Trophoblast cell (in vitro differentiated cells and primary cell): ENCODE measurements at regions not wholly inside any gene's neighbourhood (a gene's known extent, or its start where the extent isn't known, plus 50 kb on each side); places are given as distances from the start of the nearest gene placed in this dataset.

Experiments
- DNase-seq, 2 donors: peaks; one replicate each; pipeline ENCODE4 v3.0.0-alpha.2; 2016
- H2AFZ ChIP-seq: 2 replicates; pipeline ENCODE4 v1.6.1; 2013; ENCODE audit warnings: low read length, moderate library complexity, mild to moderate bottlenecking; ENCODE audit not compliant: insufficient read depth, poor library complexity
- H2AK5ac ChIP-seq: 2 replicates; pipeline ENCODE4 v1.6.1; 2013; ENCODE audit warnings: mild to moderate bottlenecking, low read length
- H2BK120ac ChIP-seq: 2 replicates; pipeline ENCODE4 v1.6.1; 2013; ENCODE audit warnings: low read length, mild to moderate bottlenecking, moderate library complexity; ENCODE audit not compliant: insufficient read depth, poor library complexity
- H2BK12ac ChIP-seq: 2 replicates; pipeline ENCODE4 v1.6.1; 2013; ENCODE audit warnings: mild to moderate bottlenecking, low read length, moderate library complexity
- H2BK5ac ChIP-seq: 2 replicates; pipeline ENCODE4 v1.6.1; 2013; ENCODE audit warnings: low read length, low read depth, moderate library complexity, mild to moderate bottlenecking; ENCODE audit not compliant: poor library complexity
- H3K14ac ChIP-seq: 2 replicates; pipeline ENCODE4 v1.6.1; 2013; ENCODE audit warnings: mild to moderate bottlenecking, low read length
- H3K18ac ChIP-seq: 2 replicates; pipeline ENCODE4 v1.6.1; 2013; ENCODE audit warnings: mild to moderate bottlenecking, low read length
- H3K23ac ChIP-seq: 2 replicates; pipeline ENCODE4 v1.6.1; 2013; ENCODE audit warnings: low read length
- H3K27ac ChIP-seq: 2 replicates; pipeline ENCODE4 v1.5.1; 2013; ENCODE audit warnings: low read depth, mild to moderate bottlenecking, inconsistent platforms, low read length, moderate library complexity
- H3K27me3 ChIP-seq: 2 replicates; pipeline ENCODE4 v1.6.1; 2013; ENCODE audit warnings: inconsistent platforms, mild to moderate bottlenecking, low read length, moderate library complexity; ENCODE audit not compliant: insufficient read depth
- H3K36me3 ChIP-seq, 2 experiments: 1 replicate in 1 of 2; 2 replicates in 1 of 2; pipeline ENCODE4 v1.6.1; 2013; ENCODE audit warnings: low read length in 2 of 2, mild to moderate bottlenecking in 2 of 2, moderate library complexity in 1 of 2; ENCODE audit not compliant: insufficient read depth in 2 of 2, control insufficient read depth in 1 of 2
- H3K4ac ChIP-seq: 2 replicates; pipeline ENCODE4 v1.6.1; 2013; ENCODE audit warnings: low read depth, mild to moderate bottlenecking, low read length, moderate library complexity
- H3K4me1 ChIP-seq, 2 experiments: 1 replicate in 1 of 2; 2 replicates in 1 of 2; pipeline ENCODE4 v1.6.1; 2013; ENCODE audit warnings: low read length in 2 of 2, mild to moderate bottlenecking in 2 of 2, moderate library complexity in 1 of 2; ENCODE audit not compliant: insufficient read depth in 2 of 2, control insufficient read depth in 1 of 2
- H3K4me2 ChIP-seq: 2 replicates; pipeline ENCODE4 v1.6.1; 2013; ENCODE audit warnings: inconsistent platforms, mild to moderate bottlenecking, low read length, moderate library complexity
- H3K4me3 ChIP-seq: 2 replicates; pipeline ENCODE4 v1.5.1; 2013; ENCODE audit warnings: mild to moderate bottlenecking, low read depth, low read length, inconsistent platforms
- H3K79me1 ChIP-seq: one replicate; pipeline ENCODE4 v1.6.1; 2013; ENCODE audit warnings: low read length
- H3K79me2 ChIP-seq: 2 replicates; pipeline ENCODE4 v1.6.1; 2013; ENCODE audit warnings: low read length, mild to moderate bottlenecking; ENCODE audit not compliant: control insufficient read depth, insufficient read depth, poor library complexity
- H3K9ac ChIP-seq: 2 replicates; pipeline ENCODE4 v1.6.1; 2013; ENCODE audit warnings: mild to moderate bottlenecking, low read length
- H3K9me3 ChIP-seq: 2 replicates; pipeline ENCODE4 v1.6.1; 2013; ENCODE audit warnings: low read depth, mild to moderate bottlenecking, control low read depth, inconsistent platforms, low read length; ENCODE audit not compliant: insufficient read depth
- H4K12ac ChIP-seq: 2 replicates; pipeline ENCODE4 v1.6.1; 2013; ENCODE audit warnings: low read depth, mild to moderate bottlenecking, low read length, moderate library complexity
- H4K8ac ChIP-seq: 2 replicates; pipeline ENCODE4 v1.6.1; 2013; ENCODE audit warnings: low read depth, mild to moderate bottlenecking, low read length, moderate library complexity
- H4K91ac ChIP-seq: one replicate; pipeline ENCODE4 v1.6.1; 2013; ENCODE audit warnings: low read depth, mild to moderate bottlenecking, low read length, moderate library complexity
- WGBS: extraction: QIAGEN DNeasy Blood & Tissue Kit; methylation state at CpG from one replicate; pipeline ENCODE4 v1.1.7; 2013; ENCODE audit warnings: missing lambda C conversion rate; ENCODE audit not compliant: insufficient read length, insufficient coverage; ENCODE audit errors: extremely low coverage; 5-methylcytosine and 5-hydroxymethylcytosine counted together

DNA sequence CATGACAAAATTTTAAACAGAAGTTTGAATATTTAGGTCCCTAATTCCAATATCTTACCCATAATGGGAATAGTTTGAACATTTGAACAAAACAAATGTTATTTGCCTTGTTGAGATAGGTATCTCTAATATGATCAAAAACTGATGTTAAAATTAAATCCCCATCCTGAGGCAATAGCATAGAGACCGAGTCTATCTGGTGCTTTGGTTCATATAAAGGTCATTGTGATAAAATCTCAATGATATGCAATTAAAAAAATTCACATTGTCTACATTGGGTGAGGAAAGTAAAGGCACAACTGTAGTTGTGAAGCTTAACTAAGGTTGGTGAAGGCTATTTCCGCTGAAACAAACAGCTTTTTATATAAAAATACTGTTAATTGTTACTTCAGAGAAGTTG lies 318.3 kb downstream of the CAAP1 start:
- Histone ChIP-seq H3K27ac (no peak overlapping the region), H2BK120ac (no peak overlapping the region), H3K79me2 (no peaks in the 10 kb centered on the region), H3K9me3 (no peaks in the 10 kb centered on the region), H3K4me1 (no peaks in the 10 kb centered on the region), H3K27me3 (no peaks in the 10 kb centered on the region), H3K14ac (no peak overlapping the region), H3K79me1 (no peaks in the 10 kb centered on the region), H3K4me2 (no peak overlapping the region), H3K4ac (no peak overlapping the region), H3K18ac (no peak overlapping the region), H2BK12ac (no peak overlapping the region), H2AK5ac (no peak overlapping the region), H3K23ac (no peak overlapping the region), H3K4me3 (no peak overlapping the region), H3K36me3 (no peaks in the 10 kb centered on the region), H4K12ac (no peak overlapping the region), H2BK5ac (no peak overlapping the region), H2AFZ (no peak overlapping the region), H4K8ac (no peak overlapping the region), H4K91ac (no peak overlapping the region), H3K9ac (no peak overlapping the region)
- no CpG with 5 or more reads among the region's 2 CpGs for WGBS
- DNase-seq: no peak

DNA sequence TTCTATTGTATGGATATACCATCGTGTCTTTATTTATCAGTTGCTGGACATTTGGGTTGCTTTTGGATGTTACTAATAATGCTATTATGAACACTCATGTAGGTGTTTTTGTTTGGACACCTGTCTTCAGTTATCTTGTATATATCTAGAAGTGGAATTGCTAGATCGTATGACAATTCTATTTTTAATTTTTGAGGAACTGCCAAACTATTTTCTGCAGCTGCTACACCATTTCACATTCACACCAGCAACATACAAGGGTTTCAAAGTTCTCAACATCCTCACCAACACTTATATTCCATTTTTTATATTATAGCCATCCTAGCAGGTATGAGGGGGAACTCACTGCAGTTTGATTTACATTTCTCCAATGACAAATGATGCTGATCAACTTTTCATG lies 324.6 kb downstream of the CAAP1 start:
- Histone ChIP-seq H3K36me3 (no peaks in the 10 kb centered on the region), H3K79me2 (no peaks in the 10 kb centered on the region), H4K12ac (no peak overlapping the region), H3K4me1 (no peaks in the 10 kb centered on the region), H2BK120ac (no peak overlapping the region), H4K8ac (no peak overlapping the region), H3K23ac (no peak overlapping the region), H2BK5ac (no peak overlapping the region), H4K91ac (no peak overlapping the region), H2AK5ac (no peak overlapping the region), H3K9ac (no peak overlapping the region), H3K79me1 (no peaks in the 10 kb centered on the region), H3K27me3 (no peaks in the 10 kb centered on the region), H3K18ac (no peak overlapping the region), H2BK12ac (no peak overlapping the region), H3K4me3 (no peak overlapping the region), H3K4ac (no peak overlapping the region), H3K14ac (no peak overlapping the region), H3K27ac (no peak overlapping the region), H2AFZ (no peak overlapping the region), H3K9me3 (no peaks in the 10 kb centered on the region), H3K4me2 (no peak overlapping the region)
- no peak for DNase-seq
- WGBS: no CpG with 5 or more reads among the region's 2 CpGs

- H2BK120ac ChIP-seq: no peak overlapping the region
- H3K9ac ChIP-seq: no peak overlapping the region
- H2BK5ac ChIP-seq: no peak overlapping the region
- no CpG with 5 or more reads among the region's 1 CpG for whole genome bisulfite sequencing
- no peaks in the 10 kb centered on the region for H3K9me3 ChIP-seq
- H3K4me2 ChIP-seq: no peak overlapping the region
- H3K36me3 ChIP-seq: no peaks in the 10 kb centered on the region
- H3K4ac ChIP-seq: no peak overlapping the region
- no peak overlapping the region for H4K91ac ChIP-seq
- H2AK5ac ChIP-seq: no peak overlapping the region
- DNase-seq: no peak
- no peak overlapping the region for H3K14ac ChIP-seq
- no peak overlapping the region for H4K8ac ChIP-seq
- H3K79me2 ChIP-seq: no peaks in the 10 kb centered on the region
- no peak overlapping the region for H2BK12ac ChIP-seq
- H3K27ac ChIP-seq: no peak overlapping the region
- no peaks in the 10 kb centered on the region for H3K4me1 ChIP-seq
- no peak overlapping the region for H3K23ac ChIP-seq
- no peaks in the 10 kb centered on the region for H3K79me1 ChIP-seq
- no peaks in the 10 kb centered on the region for H3K27me3 ChIP-seq
- no peak overlapping the region for H3K4me3 ChIP-seq
- H2AFZ ChIP-seq: no peak overlapping the region
- H3K18ac ChIP-seq: no peak overlapping the region
- no peak overlapping the region for H4K12ac ChIP-seq
These were observed 326.5 kb downstream of the CAAP1 start for GRCh38 chr9:26566141-26566540.

DNA sequence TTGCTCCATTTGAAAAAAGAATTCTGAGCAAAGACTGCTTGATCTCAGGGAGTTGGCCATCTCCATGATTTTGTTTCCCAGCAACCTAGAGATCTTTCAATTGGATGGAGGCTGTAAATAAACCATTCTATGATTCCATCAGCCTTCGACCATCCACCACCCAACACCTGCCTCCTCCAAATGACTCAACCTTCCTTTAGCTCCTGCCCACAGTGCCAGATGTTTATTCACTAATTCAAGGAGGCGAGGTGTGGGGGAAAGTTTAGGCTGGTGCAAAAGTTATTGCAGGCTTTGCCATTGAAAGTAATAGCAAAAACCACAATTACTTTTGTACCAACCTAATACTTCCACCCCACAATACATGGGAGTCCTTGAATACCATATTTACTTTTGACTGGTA lies 327.5 kb downstream of the CAAP1 start:
- no peak overlapping the region for H3K4me3 ChIP-seq
- H3K14ac ChIP-seq: no peak overlapping the region
- no peak overlapping the region for H3K4me2 ChIP-seq
- DNase-seq: no peak
- no peaks in the 10 kb centered on the region for H3K27me3 ChIP-seq
- no peak overlapping the region for H3K9ac ChIP-seq
- no peak overlapping the region for H2AK5ac ChIP-seq
- no peak overlapping the region for H2BK120ac ChIP-seq
- no peak overlapping the region for H3K23ac ChIP-seq
- no peaks in the 10 kb centered on the region for H3K79me2 ChIP-seq
- H4K8ac ChIP-seq: no peak overlapping the region
- H2BK12ac ChIP-seq: no peak overlapping the region
- no peak overlapping the region for H4K91ac ChIP-seq
- H3K18ac ChIP-seq: no peak overlapping the region
- no peak overlapping the region for H3K4ac ChIP-seq
- no peaks in the 10 kb centered on the region for H3K79me1 ChIP-seq
- no peaks in the 10 kb centered on the region for H3K9me3 ChIP-seq
- WGBS: no CpG with 5 or more reads among the region's 2 CpGs
- H3K36me3 ChIP-seq: no peaks in the 10 kb centered on the region
- no peak overlapping the region for H4K12ac ChIP-seq
- no peak overlapping the region for H2AFZ ChIP-seq
- no peaks in the 10 kb centered on the region for H3K4me1 ChIP-seq
- H2BK5ac ChIP-seq: no peak overlapping the region
- no peak overlapping the region for H3K27ac ChIP-seq
